DMS153 treated with DMSO at 0.1 percent for 48 hours (cell line): ENCODE measurements at regions not wholly inside any gene's neighbourhood (a gene's known extent, or its start where the extent isn't known, plus 50 kb on each side); places are given as distances from the start of the nearest gene placed in this dataset.
"Not testable (repeated sequence)": the region's sequence is repeated elsewhere in the genome, so short reads cannot be mapped to it uniquely, and the experiment has no call there.

Experiments used
- DNase-seq: peaks from one replicate; lab custom pipeline; 2025; ENCODE audit not compliant: unreplicated experiment; lab: John Stamatoyannopoulos, UW

DNA sequence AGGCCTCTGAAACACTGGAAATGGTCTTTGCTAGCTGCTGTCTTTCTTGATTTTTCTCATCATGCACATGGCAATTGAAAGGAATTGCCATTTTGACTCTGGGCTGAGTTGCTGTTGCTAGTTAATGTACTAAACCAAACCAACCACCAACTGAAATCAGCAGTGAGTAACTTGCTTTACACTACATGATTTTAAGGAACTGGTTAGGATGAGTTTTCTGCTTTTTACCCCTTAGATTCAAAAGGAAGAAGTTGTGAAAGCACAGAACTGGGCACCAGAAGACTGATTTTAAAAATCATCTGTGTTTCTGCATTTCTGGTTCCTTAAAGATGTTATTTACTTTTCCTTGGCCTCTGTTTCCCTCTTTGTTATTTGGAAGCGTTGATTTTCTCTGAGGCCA is 361.9 kb downstream of the HLX start:
- DNase-seq: no peak

DNA sequence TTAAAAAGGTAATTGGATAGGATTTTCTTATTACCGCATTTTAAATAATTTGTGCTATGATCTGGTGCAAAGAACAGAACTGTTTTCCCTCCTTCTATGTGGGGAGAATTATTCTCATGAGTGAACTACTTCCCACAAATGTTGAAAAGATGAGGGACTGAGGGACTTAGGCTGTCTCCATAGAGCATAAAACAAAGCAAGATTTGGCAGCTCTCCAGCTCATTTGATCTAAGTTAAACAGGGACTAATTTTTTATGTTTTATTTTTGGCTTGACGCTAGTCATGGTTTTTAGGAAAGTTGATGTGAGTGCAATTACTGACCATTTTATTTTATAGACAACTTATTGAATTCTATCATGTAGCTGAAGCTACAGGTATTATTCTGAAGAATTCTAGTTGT is 362.3 kb downstream of the HLX start:
- no peak for DNase-seq

DNA sequence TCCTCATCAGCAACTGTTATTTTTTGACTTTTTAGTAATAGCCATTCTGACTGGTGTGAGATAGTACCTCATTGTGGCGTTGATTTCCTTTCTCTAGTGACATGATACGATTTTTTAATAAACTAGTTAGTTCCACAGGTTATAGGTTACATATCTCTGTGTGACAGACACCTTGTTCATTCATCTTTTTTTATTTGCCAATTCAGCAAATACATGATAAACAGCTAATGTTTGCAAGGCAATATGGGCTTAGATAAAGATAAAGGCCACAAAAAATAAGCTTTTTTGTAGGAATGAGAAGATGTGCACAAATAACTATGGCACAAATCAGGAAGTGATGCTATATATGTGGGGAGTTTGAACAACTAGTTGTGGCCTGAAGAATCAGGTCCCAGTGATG is 366.8 kb downstream of the HLX start:
- no peak for DNase-seq

DNA sequence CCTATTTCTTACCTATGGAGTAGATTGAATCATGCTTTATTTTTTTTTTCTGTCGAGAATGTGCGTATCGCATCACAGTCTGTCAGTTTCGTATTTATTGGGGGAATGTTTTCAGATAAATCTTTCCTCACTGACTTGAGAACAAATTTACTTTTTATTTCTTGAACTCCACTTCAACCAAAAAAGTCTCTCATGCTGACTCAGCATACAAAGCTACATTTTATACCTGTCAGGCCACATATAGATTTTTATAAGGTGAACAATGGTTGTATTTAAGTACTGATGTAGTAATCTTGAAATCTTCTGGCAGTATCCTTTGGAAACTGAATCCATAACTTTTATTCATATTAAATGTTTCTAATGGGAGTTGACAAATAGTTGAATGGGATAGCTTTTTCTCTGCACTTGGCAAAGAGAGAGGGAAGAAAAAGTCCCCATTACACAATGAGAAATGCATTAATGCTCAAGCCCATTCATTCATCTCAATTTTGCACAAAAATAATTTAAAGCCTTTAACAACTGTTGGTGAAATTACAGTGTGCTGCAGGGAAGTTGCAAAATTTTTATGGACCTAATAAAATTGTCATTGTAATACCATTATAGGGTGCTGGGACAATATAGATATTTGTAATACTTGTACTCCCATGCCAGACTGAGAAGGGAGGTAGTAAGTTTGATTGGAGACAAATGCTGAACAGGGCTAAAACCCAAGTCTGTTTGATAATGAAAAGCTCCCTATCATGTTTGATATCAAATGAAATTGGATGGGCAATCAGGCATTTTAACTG is 367.6 kb downstream of the HLX start:
- DNase-seq: no peak

DNA sequence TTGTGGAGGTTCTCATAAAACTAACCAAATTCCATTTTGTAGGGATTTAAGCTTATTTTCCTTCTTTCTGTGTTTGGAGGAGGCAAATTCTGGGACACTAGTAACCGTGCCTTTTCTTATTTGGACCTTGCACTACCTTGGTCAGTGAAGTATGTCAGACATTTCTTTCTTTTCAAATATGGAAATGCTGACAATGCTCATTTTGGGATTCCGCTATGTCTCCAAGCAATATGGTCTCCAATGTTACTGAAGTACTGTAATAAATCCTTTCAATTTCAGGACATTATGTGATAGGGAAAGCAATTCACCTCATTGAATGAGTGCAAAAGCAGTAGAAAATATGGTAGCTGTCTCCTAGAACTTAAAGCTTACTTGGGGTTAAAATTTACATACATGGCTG is 372.3 kb downstream of the HLX start:
- no peak for DNase-seq

DNA sequence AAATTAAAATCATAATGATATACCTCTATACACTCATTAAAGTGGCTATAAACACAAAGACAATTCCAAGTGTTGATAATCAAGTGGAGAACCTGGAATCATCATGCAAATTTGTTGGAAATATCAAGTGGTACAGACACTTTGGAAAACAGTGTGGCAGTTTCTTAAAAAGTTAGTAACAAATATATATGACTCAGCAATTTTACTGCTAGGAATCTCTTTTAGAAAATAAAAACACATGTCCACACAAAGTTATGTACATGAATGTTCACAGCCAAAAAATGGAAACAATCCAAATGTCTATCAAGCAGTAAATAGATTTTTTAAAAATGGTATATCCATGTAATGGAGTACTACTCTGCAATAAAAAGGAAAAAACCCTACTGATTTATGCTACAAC is 375.6 kb downstream of the HLX start:
- DNase-seq: no peak

DNA sequence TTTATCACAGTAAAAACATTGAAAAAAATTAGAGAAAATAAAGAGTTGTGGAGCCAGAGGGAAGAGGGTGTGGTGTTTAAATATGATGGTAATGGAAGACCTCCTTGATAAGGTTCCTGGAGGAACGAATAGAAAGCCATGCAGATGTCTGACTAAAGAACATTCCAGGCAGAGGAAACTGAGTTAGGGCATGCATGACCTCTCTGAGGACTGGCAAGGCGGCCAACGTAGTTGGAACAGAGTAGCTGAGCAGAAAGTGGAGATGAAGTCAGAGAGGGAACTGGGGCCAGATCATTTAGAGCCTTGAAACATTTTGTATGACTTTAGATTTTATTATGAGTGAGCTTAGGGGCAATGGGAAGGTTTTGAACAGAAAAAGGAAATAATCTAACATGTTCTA is 377.5 kb downstream of the HLX start:
- DNase-seq: no peak

DNA sequence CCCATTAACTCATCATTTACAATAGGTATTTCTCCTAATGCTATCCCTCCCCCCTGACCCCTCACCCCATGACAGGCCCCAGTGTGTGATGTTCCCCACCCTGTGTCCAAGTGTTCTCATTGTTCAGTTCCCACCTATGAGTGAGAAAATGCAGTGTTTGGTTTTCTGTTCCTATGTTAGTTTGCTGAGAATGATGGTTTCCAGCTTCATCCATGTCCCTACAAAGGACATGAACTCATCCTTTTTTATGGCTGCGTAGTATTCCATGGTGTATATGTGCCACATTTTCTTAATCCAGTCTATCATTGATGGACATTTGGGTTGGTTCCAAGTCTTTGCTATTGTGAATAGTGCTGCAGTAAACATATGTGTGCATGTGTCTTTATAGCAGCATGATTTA is 378.3 kb downstream of the HLX start:
- DNase-seq: not testable (repeated sequence)

DNA sequence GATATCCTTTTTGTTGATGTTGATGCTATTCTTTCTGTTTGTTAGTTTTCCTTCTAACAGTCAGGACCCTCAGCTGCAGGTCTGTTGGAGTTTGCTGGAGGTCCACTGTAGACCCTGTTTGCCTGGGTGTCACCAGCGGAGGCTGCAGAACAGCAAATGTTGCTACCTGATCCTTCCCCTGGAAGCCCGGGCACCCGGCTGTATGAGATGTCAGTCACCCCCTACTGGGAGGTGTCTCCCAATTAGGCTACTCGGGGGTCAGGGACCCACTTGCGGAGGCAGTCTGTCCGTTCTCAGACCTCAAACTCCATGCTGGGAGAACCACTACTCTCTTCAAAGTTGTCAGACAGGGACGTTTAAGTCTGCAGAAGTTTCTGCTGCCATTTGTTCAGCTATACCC is 383.4 kb downstream of the HLX start:
- not testable (repeated sequence) for DNase-seq

DNA sequence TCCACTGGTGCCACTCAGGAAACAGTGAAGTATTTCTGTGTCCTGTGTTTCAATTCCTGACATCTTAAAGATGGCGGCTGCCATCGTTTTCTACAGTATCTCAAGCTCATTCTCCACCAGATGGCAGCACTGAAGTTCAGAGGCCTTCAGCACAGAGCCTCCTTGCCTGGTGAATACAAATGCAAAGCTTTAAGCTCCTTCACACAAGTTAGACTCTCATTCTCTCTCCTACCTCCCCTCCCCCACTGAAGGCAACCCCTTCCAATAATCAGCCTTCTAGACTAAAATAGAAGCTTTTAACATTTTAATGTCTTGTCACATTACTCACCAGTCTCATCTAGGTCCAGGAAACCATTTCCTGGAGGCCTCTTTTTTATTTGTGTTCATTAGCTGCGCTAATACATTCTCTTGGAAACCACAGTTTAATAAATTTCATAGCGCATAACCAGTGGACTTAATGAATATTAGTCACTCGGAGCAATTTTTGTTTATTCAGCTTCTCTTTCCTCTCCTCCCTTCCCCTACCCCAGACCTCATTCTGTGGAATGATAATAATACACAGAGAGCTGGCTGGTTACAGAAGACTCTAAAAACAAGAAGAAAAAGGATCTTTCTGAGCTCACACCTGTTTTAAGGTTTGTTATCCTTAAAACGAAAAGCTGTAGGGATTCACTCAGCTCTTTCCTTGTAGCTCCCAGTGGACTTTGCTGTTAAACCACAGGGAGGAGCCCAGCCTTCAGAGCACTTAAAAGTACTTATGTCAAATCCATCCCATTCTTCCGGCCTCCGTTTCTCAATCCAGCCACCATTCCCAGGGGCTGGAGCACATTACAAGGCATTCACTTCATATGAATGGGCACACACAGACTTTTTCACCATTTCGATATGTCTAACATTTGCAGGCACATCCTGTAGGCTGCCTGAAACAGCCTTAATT is 384.9 kb downstream of the HLX start:
- DNase-seq: peak; percentile 50

DNA sequence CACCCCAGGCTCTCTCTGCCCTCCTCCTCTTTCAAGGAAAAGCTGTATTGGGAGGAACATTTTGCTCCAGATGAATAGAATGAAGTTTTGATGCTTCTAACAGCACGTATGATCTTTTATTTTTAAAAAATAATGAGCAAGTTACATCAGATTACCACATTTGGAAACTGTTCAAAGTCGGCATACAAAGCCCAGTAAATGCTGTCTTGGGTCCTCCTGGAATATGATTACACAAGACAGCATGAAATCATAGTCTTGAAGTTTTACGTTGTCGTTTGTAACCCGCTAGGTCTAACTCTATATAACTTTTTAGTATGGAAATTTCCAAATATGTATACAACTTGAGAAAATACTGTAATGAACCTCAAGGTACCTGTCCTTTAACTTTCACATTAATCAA is 385.6 kb downstream of the HLX start:
- no peak for DNase-seq

DNA sequence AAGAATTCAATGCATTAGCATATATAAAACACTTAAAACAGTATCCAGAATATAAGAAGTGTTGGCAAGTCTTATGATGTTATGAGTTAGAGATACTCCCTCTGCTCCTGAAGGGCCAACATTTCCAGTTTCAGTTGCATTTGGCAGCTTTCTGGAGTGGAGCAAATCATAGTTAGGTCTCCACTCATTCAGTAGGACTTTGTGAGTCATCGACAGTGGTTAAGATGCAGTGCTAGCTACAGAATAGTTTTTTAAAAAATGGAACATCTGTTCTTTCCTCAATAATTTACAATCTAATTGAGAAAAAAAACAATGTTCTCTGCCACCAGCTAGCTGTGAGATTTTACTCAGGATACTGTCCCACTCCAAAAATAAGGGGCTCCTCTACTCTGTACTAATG is 389.1 kb downstream of the HLX start:
- DNase-seq: no peak

DNA sequence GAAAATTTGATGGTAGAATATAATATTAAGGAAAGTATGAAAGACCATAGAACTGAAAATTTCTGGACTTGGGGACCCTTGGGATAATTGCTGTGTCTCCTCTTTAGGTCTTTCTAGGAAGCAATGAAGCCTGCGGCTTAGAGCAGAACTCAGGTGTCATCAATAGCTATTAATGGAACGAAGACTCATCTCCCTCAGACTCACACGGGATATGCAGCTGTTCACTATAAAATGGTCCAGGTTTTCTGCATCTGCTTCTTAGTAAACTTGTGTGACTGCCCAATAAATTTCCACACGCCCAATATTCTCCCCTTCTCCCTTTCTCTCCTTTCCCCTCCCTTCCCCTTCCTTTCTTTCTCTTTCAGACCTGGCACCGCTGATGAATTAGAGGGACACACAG is 392.5 kb downstream of the HLX start:
- DNase-seq: no peak

DNA sequence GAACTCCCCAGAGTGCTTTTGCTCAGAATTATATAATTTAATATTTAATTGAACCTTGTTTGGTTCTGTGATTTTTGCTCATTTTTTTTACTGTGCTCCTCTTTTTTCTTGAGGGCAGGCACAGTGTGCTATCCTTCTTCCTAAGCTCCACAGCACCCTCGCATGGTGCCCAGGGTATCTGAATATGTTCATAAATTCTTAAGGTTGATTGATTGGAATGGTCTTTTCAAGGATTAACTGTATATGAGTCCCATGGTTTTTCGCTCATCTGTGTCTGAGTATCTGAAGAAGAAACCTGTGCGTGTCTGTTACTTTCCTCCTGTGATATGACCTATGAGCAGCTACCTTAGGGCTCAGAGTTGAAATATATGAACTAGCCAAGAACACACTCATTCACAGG is 393.7 kb downstream of the HLX start:
- no peak for DNase-seq

DNA sequence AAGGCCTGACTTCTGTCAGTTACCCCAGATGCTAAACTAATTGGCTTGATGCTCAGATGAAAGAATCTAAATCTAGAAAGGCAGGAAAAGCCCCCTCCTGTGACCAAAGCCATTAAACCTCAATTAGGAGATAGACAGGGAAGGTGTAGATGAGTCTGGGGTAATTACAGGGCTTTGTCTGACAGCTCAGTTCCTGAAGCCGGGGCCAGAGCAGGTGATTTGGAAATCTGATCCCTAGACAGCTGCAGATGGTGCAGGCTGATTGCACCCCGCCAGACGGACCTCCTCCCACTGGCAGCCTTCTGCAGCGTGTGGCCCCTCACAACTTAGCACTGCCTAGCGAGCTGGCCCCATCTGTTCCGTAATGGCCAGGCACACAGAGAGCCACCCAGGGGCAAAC is 395.1 kb downstream of the HLX start:
- DNase-seq: peak; percentile 21

DNA sequence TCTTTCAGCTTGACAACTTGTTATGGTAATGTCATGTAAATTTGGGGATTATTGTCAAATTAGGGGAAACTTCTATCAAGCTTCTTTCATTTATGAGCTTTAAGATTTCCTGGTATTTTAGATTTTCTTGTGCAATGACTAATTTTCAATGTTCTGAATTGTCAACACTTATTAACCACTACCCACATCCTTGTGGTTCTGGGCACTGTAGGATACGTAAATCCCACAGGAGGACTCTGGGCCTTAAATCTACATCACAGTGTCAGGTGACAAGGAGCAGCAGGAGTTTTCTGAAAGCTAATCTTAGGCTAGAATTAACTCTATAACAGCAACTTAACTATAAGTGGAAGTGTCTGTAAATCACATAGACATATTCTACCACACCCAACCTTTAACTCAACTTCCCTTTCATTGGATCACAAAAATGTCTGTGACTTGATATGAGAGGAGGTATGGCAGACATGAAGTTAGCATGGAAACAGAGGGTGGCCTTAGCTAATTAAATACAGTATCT is 397.7 kb downstream of the HLX start:
- no peak for DNase-seq

DNA sequence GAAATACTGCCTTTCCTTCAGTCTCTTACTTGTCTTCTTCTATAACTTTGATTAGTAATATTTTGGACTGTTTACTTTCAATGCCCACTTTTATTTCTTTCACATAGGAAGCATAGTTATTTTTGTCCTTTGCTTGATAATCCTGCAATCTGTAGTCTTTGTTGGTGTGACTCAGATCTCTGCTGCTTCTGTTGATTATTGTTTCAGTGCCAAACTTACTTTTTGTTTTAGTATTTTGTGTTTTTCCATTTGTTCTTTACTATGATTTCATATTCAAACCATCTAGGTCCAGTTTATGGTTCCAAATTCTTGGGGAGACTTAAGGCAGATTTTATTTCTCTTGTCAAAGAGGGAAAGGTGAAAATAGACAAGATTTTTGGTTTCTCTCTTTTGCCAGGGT is 399.9 kb downstream of the HLX start:
- no peak for DNase-seq

DNA sequence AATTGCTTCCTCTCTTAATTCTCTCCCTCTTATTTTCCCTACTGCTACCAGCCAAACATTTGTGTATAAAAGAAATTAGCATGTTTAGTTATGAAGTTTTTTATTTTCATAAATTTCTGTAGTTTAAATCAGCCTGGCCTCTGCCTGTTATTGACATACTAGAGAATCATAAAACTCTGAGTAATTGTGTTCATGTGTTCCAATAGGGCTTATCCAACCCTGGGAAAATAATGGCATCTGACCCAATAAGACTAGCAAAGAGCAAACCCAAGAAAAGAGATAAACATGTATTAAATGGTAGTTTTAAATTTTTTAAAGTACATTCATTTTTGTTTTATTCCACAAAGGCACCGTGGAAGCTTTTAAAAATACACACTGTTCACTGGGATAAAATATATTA is 404.3 kb downstream of the HLX start:
- no peak for DNase-seq

DNA sequence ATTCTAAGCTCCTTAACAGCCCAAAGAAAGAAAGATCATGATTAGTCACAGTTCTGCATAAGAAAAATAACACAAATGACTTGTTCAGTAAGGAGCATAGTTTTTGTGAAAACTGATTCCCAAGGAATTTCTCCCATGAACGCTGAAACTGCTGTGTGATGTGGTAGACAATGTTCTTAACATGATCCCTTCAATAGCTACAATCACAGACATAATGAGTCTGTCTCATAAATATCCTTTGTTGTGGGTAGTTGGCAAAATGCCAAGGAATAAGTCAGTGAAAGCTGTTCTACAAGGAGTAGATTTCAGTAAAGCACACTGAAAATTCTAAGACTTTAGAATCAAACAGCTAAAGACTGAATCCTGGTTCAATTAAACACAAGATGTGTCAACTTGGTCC is 404.8 kb downstream of the HLX start:
- DNase-seq: peak; percentile 25

DNA sequence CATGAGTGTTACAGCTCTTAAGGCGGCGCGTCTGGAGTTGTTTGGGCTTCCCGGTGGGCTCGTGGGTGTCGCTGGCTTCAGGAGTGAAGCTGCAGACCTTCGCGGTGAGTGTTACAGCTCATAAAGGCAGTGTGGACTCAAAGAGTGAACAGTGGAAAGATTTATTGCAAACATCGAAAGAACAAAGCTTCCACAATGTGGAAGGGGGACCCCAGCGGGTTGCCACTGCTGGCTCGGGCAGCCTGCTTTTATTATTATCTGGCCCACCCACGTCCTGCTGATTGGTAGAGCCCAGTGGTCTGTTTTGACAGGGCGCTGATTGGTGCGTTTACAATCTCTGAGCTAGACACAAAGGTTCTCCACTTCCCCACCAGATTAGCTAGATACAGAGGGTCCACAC is 405.7 kb downstream of the HLX start:
- not testable (repeated sequence) for DNase-seq

DNA sequence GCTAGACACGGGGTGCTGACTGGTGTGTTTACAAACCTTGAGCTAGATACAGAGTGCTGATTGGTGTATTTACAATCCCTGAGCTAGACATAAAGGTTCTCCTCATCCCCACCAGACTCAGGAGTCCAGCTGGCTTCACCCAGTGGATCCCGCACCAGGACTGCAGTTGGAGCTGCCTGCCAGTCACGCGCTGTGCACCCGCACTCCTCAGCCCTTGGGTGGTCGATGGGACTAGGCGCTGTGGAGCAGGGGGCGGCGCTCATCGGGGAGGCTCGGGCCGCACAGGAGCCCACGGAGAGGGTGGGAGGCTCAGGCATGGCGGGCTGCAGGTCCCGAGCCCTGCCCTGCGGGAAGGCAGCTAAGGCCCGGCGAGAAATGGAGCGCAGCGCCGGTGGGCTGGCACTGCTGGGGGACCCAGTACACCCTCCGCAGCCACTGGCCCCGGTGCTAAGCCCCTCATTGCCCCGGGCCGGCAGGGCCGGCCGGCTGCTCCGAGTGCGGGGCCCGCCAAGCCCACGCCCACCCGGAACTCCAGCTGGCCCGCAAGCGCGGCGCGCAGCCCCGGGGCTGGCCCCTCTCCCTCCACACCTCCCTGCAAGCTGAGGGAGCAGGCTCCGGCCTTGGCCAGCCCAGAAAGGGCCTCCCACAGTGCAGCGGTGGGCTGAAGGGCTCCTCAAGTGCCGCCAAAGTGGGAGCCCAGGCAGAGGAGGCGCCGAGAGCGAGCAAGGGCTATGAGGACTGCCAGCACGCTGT is 406.4 kb downstream of the HLX start:
- DNase-seq: not testable (repeated sequence)
